ENCODE measurements at regions not wholly inside any gene's neighbourhood (a gene's known extent, or its start where the extent isn't known, plus 50 kb on each side); places are given as distances from the start of the nearest gene placed in this dataset.

DNA sequence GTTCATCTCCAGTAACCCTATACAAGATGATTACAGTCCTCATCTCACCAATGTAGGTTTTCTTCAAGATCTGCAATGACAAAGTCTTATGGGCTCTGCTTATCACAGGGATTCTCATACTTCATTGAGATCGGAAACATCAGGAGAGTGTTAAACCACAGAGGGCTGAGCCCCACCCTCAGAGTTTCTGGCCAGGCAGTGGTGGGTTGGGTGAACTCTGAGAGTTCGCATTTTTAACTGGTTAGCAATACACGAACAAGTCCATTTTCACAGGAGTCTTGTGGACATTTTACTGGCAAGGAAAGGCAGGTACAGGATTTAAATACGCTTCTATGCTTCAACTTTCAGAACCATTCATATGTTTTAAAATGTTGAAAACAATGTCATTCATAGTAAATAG is 366.7 kb upstream of the ROBO2 start:
- TF ChIP-seq ZNF431 (CRISPR knock-in tag; IDR thresholded peaks at IDR 0.05): no peak
- TF ChIP-seq SOX6 (IDR thresholded peaks at IDR 0.05): no peak
- TF ChIP-seq, protein P1, sequence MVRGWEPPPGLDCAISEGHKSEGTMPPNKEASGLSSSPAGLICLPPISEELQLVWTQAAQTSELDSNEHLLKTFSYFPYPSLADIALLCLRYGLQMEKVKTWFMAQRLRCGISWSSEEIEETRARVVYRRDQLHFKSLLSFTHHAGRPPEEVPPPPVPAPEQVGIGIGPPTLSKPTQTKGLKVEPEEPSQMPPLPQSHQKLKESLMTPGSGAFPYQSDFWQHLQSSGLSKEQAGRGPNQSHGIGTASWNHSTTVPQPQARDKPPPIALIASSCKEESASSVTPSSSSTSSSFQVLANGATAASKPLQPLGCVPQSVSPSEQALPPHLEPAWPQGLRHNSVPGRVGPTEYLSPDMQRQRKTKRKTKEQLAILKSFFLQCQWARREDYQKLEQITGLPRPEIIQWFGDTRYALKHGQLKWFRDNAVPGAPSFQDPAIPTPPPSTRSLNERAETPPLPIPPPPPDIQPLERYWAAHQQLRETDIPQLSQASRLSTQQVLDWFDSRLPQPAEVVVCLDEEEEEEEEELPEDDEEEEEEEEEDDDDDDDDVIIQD (CRISPR knock-in tag; IDR thresholded peaks at IDR 0.05): no peak
- TF ChIP-seq, protein P2, sequence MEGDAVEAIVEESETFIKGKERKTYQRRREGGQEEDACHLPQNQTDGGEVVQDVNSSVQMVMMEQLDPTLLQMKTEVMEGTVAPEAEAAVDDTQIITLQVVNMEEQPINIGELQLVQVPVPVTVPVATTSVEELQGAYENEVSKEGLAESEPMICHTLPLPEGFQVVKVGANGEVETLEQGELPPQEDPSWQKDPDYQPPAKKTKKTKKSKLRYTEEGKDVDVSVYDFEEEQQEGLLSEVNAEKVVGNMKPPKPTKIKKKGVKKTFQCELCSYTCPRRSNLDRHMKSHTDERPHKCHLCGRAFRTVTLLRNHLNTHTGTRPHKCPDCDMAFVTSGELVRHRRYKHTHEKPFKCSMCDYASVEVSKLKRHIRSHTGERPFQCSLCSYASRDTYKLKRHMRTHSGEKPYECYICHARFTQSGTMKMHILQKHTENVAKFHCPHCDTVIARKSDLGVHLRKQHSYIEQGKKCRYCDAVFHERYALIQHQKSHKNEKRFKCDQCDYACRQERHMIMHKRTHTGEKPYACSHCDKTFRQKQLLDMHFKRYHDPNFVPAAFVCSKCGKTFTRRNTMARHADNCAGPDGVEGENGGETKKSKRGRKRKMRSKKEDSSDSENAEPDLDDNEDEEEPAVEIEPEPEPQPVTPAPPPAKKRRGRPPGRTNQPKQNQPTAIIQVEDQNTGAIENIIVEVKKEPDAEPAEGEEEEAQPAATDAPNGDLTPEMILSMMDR (IDR thresholded peaks at IDR 0.05 in 2 of 3, conservative IDR thresholded peaks at IDR 0.05 in 1 of 3; ENCODE audit: insufficient read depth in 2 of 3, low read depth in 1 of 3, low read length in 3 of 3): no peak
- no peak for TF ChIP-seq TARDBP (IDR thresholded peaks at IDR 0.05)
- no peak for TF ChIP-seq ZNF23 (CRISPR knock-in tag; IDR thresholded peaks at IDR 0.05)
- no peak for TF ChIP-seq ZKSCAN8 (CRISPR knock-in tag; IDR thresholded peaks at IDR 0.05)
- TF ChIP-seq ELF1 (tag; IDR thresholded peaks at IDR 0.05): no peak
- no peak for TF ChIP-seq CBX5 (IDR thresholded peaks at IDR 0.05; ENCODE audit: borderline replicate concordance, low read depth)
- no peak for TF ChIP-seq RAD21 (CRISPR knock-in tag; conservative IDR thresholded peaks at IDR 0.05 in 1 of 2, IDR thresholded peaks at IDR 0.05 in 1 of 2)
- TF ChIP-seq JUNB (CRISPR knock-in tag; conservative IDR thresholded peaks at IDR 0.05): no peak

All from K562 (cell line).